HCT116 (cell line): ENCODE measurements at regions not wholly inside any gene's neighbourhood (a gene's known extent, or its start where the extent isn't known, plus 50 kb on each side); places are given as distances from the start of the nearest gene placed in this dataset.

Experiments used
- CTCF ChIP-seq, 3 experiments: fragments of 200-600 bp in 1 of 3; sonication (generic) in 1 of 3; IDR thresholded peaks in 2 of 3; conservative IDR thresholded peaks in 1 of 3; 2 replicates each; pipeline ENCODE4 v1.5.1; 2012 to 2017; ENCODE audit warnings: low read depth in 2 of 3, low read length in 2 of 3, antibody characterized with exemption in 1 of 3, borderline replicate concordance in 1 of 3, control low read depth in 1 of 3, mild to moderate bottlenecking in 1 of 3, mixed read lengths in 1 of 3, mixed run types in 1 of 3, moderate library complexity in 1 of 3; ENCODE audit not compliant: insufficient read depth in 1 of 3
- EGR1 ChIP-seq: IDR thresholded peaks from 2 replicates; pipeline ENCODE4 v1.6.1; 2012; ENCODE audit warnings: low read depth
- ELF1 ChIP-seq: IDR thresholded peaks from 2 replicates; pipeline ENCODE4 v1.6.1; 2012; ENCODE audit warnings: low read depth, borderline replicate concordance
- EZH2 ChIP-seq: fragments of 200-600 bp; sonication (generic); IDR thresholded peaks from 2 replicates; pipeline ENCODE4 v1.6.1; 2017; ENCODE audit warnings: antibody characterized with exemption, mixed run types
- EZH2phosphoT487 ChIP-seq: fragments of 200-600 bp; IDR thresholded peaks from 2 replicates; pipeline ENCODE4 v1.6.1; 2018; ENCODE audit warnings: antibody characterized with exemption, borderline replicate concordance
- FOSL1 ChIP-seq: IDR thresholded peaks from 2 replicates; pipeline ENCODE4 v1.6.1; 2012; ENCODE audit warnings: low read depth
- POLR2A ChIP-seq: IDR thresholded peaks from 2 replicates; pipeline ENCODE4 v1.7.0; 2011; ENCODE audit warnings: borderline replicate concordance; ENCODE audit not compliant: insufficient read depth, insufficient read length; ENCODE audit errors: extremely low read depth
- POLR2AphosphoS5 ChIP-seq: IDR thresholded peaks from 2 replicates; pipeline ENCODE4 v1.6.1; 2011; ENCODE audit warnings: mild to moderate bottlenecking, low read depth, low read length, moderate library complexity
- REST ChIP-seq: IDR thresholded peaks from 2 replicates; pipeline ENCODE4 v1.6.1; 2012; ENCODE audit warnings: low read depth
- SIN3A ChIP-seq: IDR thresholded peaks from 2 replicates; pipeline ENCODE4 v1.6.1; 2012; ENCODE audit warnings: low read depth
- YY1 ChIP-seq: IDR thresholded peaks from 2 replicates; pipeline ENCODE4 v1.6.1; 2011; ENCODE audit warnings: low read length, low read depth, moderate library complexity, mild to moderate bottlenecking; ENCODE audit not compliant: insufficient replicate concordance; ENCODE audit errors: extremely low read depth
- ZFX ChIP-seq: fragments of 450-650 bp; IDR thresholded peaks from 2 replicates; pipeline ENCODE4 v1.6.1; 2017
- ZNF274 ChIP-seq: fragments of 200-500 bp; sonication (Bioruptor generic); IDR thresholded peaks from 2 replicates; pipeline ENCODE4 v1.6.1; 2014; ENCODE audit warnings: mild to moderate bottlenecking, low read depth, low read length, inconsistent platforms
- TF ChIP-seq, protein P1 (sequence below): IDR thresholded peaks from 2 replicates; pipeline ENCODE4 v1.6.1; 2012

DNA sequence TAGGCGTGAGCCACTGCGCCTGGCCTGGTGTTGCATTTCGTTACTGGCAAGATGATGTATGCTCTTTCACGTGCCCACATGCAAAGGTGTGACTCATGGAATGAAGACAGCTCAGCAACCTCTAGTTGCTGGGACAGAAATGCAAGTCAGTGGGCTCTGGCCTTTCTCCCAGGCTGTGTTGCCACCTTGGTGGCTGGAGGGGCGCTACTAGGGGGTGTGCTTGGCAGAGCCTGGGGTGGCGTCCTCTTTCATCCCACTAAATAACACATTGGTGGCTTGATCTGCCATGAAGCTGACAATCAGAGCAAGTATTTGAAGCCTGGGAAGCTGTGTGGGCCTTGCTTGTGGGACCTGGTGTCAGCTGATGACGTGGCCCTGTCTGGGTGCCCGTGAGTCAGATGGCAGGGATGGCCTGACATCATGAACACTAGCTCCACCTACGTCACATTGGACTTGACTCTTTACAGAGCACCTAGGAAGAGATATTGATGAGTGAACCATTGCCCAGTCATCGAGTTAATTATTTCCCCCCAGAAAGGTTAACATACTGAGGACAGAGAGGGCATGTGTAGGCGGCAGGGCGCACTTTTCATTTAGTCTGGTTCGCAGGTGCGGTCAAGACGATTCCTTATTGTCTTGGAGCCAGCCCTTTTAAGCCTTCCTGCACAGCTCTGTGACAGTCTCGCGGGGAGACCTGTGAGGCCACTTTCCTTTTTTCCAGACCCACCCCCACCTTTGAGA is 154.2 kb downstream of the TM9SF2 start:
- TF ChIP-seq REST (no peak), CTCF (IDR thresholded peaks at IDR 0.05 in 2 of 3, conservative IDR thresholded peaks at IDR 0.05 in 1 of 3; ENCODE audit: borderline replicate concordance in 1 of 3, insufficient read depth in 1 of 3, low read depth in 2 of 3, low read length in 2 of 3) (no peak), EZH2phosphoT487 (no peak), ZNF274 (no peak), POLR2A (no peak), EZH2 (no peak), ELF1 (no peak), ZFX (no peak), POLR2AphosphoS5 (no peak), YY1 (no peak), FOSL1 (peak; percentile 51), SIN3A (peak; percentile 51; the same call in 1 of the 2 replicates), EGR1 (0 out of 2 replicates have a peak, but pooled peaks have one; percentile 17)
- TF ChIP-seq, protein P1, sequence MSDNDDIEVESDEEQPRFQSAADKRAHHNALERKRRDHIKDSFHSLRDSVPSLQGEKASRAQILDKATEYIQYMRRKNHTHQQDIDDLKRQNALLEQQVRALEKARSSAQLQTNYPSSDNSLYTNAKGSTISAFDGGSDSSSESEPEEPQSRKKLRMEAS = peak; percentile 85
